RWPE2 (cell line): ENCODE measurements at regions not wholly inside any gene's neighbourhood (a gene's known extent, or its start where the extent isn't known, plus 50 kb on each side); places are given as distances from the start of the nearest gene placed in this dataset.

Experiments
- ATAC-seq: fragments of 200-7000 bp; cut with Tn5 transposase; 3 replicates; pipeline ENCODE4 v1.9.1; 2021; ENCODE audit warnings: low read depth
- DNase-seq: peaks from one replicate; pipeline ENCODE4 v3.0.0-alpha.2; 2020; ENCODE audit warnings: low spot score
- H3K27ac ChIP-seq: fragments of 450-650 bp; 2 replicates; pipeline ENCODE4 v1.5.1; 2017; ENCODE audit warnings: mild to moderate bottlenecking; ENCODE audit not compliant: poor library complexity, severe bottlenecking
- H3K27me3 ChIP-seq: fragments of 250-450 bp; sonication (Bioruptor Pico); 2 replicates; pipeline ENCODE4 v1.5.1; 2021; ENCODE audit warnings: mild to moderate bottlenecking, moderate library complexity; ENCODE audit not compliant: insufficient read depth, poor library complexity, severe bottlenecking
- H3K36me3 ChIP-seq: fragments of 250-450 bp; sonication (Bioruptor Pico); 2 replicates; pipeline ENCODE4 v1.5.1; 2020; ENCODE audit warnings: low read depth, mild to moderate bottlenecking, moderate library complexity
- H3K4me1 ChIP-seq: fragments of 250-450 bp; sonication (Bioruptor Pico); 2 replicates; pipeline ENCODE4 v1.5.1; 2021; ENCODE audit warnings: mild to moderate bottlenecking, moderate library complexity; ENCODE audit not compliant: insufficient read depth, poor library complexity, severe bottlenecking
- H3K4me3 ChIP-seq: fragments of 250-450 bp; sonication (Bioruptor Pico); 2 replicates; pipeline ENCODE4 v1.5.1; 2021; ENCODE audit warnings: mild to moderate bottlenecking, moderate library complexity; ENCODE audit not compliant: severe bottlenecking
- H3K9me3 ChIP-seq: fragments of 250-450 bp; sonication (Bioruptor Pico); 2 replicates; pipeline ENCODE4 v1.5.1; 2021; ENCODE audit warnings: mild to moderate bottlenecking, moderate library complexity; ENCODE audit not compliant: severe bottlenecking
- TF ChIP-seq, protein P1 (sequence below): fragments of 450-650 bp; IDR thresholded peaks from one replicate; pipeline ENCODE4 v1.5.1; 2017; ENCODE audit warnings: mild to moderate bottlenecking, moderate library complexity; ENCODE audit not compliant: poor library complexity, severe bottlenecking

DNA sequence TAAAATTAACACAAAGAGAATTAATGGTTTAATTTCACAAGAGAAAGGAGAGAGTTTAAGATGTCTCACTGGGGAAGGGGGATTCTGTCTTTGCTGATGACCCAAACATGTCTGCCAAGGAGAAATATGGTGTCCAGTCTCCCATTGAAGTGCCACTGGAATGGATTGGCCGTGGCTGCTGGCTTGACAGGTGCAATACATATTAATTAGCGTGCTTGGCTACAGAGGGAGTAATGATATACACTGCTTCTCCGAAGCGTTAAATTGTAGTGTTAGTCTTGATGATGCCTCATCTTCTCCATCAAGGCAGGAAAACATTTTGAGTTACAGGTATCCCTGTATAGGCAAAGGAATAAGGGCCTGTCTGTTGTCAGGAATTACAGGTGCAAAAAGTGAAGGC lies 393.4 kb upstream of the TMPO start:
- no peaks in the 10 kb centered on the region for H3K9me3 ChIP-seq
- ATAC-seq (no peak), DNase-seq (no peak)
- H3K4me1 ChIP-seq: no peaks in the 10 kb centered on the region
- no peaks in the 10 kb centered on the region for H3K36me3 ChIP-seq
- H3K27ac ChIP-seq: no peak overlapping the region
- TF ChIP-seq, protein P1, sequence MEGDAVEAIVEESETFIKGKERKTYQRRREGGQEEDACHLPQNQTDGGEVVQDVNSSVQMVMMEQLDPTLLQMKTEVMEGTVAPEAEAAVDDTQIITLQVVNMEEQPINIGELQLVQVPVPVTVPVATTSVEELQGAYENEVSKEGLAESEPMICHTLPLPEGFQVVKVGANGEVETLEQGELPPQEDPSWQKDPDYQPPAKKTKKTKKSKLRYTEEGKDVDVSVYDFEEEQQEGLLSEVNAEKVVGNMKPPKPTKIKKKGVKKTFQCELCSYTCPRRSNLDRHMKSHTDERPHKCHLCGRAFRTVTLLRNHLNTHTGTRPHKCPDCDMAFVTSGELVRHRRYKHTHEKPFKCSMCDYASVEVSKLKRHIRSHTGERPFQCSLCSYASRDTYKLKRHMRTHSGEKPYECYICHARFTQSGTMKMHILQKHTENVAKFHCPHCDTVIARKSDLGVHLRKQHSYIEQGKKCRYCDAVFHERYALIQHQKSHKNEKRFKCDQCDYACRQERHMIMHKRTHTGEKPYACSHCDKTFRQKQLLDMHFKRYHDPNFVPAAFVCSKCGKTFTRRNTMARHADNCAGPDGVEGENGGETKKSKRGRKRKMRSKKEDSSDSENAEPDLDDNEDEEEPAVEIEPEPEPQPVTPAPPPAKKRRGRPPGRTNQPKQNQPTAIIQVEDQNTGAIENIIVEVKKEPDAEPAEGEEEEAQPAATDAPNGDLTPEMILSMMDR: no peak
- no peaks in the 10 kb centered on the region for H3K27me3 ChIP-seq
- no peak overlapping the region for H3K4me3 ChIP-seq

DNA sequence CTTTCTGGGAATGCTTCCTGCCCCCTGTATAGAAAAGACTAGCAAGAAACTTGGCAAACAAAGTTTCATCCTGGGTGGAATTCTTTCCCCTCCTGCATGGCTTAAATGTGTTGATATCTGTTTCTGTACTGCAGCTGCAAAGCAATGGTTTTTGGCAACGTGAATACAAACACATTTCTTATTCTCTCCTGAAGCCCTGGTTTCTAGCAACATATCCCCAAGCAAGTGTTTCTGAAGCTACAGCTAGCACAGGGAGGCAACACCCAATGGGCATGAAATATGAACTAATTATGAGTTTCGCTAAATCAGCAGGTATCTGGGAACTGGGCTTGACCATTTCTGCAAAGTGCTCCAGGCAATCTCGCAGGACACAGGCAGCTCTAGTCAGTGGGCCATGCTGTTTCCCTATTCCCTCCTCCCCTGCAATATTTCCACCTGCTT lies 392.3 kb upstream of the TMPO start:
- ATAC-seq: no peak
- no peaks in the 10 kb centered on the region for H3K27me3 ChIP-seq
- no peak for DNase-seq

DNA sequence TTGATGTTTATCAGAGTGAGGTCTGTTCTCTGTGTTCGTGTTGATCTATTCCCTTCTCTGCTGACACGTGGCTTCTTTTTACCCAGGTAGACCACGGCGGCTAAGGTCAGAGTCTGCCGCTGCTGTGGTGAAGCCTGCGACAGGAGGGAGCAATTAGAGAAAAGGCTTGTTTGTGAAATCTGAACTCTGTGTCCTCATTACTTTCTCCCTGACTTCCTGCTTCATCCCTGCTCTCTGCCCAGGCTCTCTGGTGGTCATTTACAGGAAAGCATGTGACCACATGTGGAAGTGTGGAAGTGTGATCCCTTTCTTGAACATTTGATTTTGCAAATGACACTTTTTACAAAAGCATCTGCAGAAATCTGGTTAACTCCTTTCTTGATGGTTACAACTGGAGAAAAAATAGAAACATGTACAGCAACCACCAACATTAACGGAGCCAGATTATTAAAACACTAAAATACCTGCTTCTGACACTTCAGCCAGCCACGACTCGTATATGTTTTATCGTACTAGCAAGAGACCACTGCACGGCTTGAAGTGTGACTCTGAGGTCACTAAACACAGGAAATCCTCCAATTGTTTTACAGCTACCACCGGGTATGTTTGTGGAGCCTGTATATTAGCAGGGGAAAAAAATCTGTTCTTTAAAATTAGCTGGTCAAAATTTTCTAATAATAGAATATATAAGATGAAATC lies 388.6 kb upstream of the TMPO start:
- no peaks in the 10 kb centered on the region for H3K4me1 ChIP-seq
- H3K36me3 ChIP-seq: no peaks in the 10 kb centered on the region
- no peak for ATAC-seq
- H3K27me3 ChIP-seq: no peaks in the 10 kb centered on the region
- H3K27ac ChIP-seq: no peak overlapping the region
- H3K4me3 ChIP-seq: no peak overlapping the region
- TF ChIP-seq, protein P1: no peak
- H3K9me3 ChIP-seq: no peaks in the 10 kb centered on the region
- no peak for DNase-seq

More for the DNA sequence above, 392.3 kb upstream of the TMPO start:
- Histone ChIP-seq H3K36me3 (no peaks in the 10 kb centered on the region), H3K4me3 (no peak overlapping the region), H3K27ac (no peak overlapping the region), H3K9me3 (no peaks in the 10 kb centered on the region), H3K4me1 (no peaks in the 10 kb centered on the region)
- TF ChIP-seq, protein P1: no peak

DNA sequence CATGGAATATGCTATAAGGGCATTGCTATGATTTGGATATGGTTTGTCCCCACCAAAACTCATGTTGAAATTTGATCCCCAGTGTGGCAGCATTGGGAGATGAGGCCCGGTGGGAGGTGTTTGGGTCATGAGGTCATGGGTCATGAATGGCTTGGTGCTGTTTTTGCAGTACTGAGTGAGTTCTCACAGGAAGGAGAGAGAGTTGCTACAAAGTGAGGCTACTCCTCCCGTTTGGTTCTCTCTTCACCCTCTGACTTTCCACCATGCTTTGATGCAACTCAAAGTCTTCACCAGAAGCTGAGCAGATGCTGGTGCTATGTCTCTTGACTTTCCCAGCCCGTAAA lies 388.1 kb upstream of the TMPO start:
- H3K9me3 ChIP-seq: no peaks in the 10 kb centered on the region
- H3K36me3 ChIP-seq: no peaks in the 10 kb centered on the region
- DNase-seq (no peak), ATAC-seq (no peak)
- no peak overlapping the region for H3K27ac ChIP-seq
- H3K4me3 ChIP-seq: no peak overlapping the region
- TF ChIP-seq, protein P1: no peak
- H3K4me1 ChIP-seq: no peaks in the 10 kb centered on the region
- H3K27me3 ChIP-seq: no peaks in the 10 kb centered on the region

DNA sequence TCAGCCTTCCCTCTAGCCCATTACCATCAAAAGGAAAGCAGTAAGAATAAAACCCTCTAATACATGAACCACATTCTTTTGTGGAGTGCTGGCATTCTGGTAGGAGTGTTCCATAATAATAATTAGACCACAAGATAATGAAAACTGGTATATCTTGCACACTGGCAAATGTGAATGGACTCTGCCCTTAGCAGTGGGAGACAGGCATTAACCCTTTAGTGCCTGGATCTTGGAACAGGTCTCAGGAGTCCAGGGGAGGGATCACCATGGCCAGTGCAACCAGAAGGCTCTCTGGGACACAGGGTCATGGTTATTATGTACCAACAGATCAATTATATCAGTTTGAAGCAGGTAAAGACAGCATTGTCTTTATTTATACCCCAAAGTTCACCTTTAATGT lies 387.5 kb upstream of the TMPO start:
- DNase-seq (no peak), ATAC-seq (no peak)
- Histone ChIP-seq H3K27ac (no peak overlapping the region), H3K36me3 (no peaks in the 10 kb centered on the region), H3K9me3 (no peaks in the 10 kb centered on the region), H3K4me1 (no peaks in the 10 kb centered on the region), H3K27me3 (no peaks in the 10 kb centered on the region), H3K4me3 (no peak overlapping the region)
- TF ChIP-seq, protein P1: no peak
